ENCODE measurements at regions not wholly inside any gene's neighbourhood (a gene's known extent, or its start where the extent isn't known, plus 50 kb on each side); places are given as distances from the start of the nearest gene placed in this dataset.

DNA sequence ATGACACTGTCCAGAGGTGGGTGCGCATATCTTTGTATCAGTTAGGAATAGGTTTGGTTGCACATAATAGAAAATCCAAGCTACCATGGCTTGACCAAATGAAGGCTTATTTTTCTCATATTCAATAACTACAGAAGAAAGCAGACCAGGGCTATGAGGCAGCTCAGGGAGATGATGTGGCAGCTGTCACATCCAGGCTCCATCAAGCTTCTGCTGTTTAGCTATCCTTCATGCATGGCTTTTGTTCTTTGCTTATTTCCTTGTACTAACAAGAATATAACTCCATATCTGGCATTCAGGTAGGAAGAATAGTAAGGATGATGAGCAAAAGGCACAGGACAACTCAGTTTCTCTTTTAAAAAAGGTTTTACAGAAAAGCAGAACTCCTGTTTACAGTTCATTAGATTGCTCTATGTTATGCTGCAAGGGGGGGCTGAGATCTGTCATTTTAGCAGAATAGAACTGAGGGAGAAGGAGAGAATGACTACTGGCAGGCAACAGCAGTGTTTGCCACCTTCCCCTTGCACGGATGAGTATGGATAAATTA, 336.1 kb downstream of the MLLT3 start:
- Histone ChIP-seq H2AK5ac (ENCODE audit: low read depth, low read length) (no peak overlapping the region), H2BK20ac (ENCODE audit: low read depth, low read length) (peak overlapping the region; percentile 40; the same call in 1 of the 2 replicates), H3K36me3 (ENCODE audit: control insufficient read depth, insufficient read depth, low read length) (no peaks in the 10 kb centered on the region), H3K9me1 (ENCODE audit: insufficient read depth, low read length) (no peaks in the 10 kb centered on the region; the same call in 1 of the 2 replicates), H3K9me3 (ENCODE audit: control insufficient read depth, insufficient read depth, low read length) (0 out of 2 replicates have a peak, but pooled peaks cover 2% of the 10 kb centered on the region), H2BK120ac (ENCODE audit: low read depth, low read length) (peak overlapping the region; percentile 13; the same call in 1 of the 2 replicates), H3K4me2 (ENCODE audit: low read depth, low read length) (no peak overlapping the region), H4K5ac (ENCODE audit: low read depth, low read length) (no peak overlapping the region), H2AK9ac (replicated peaks; ENCODE audit: low read depth, low read length, poor library complexity) (no peak overlapping the region), H2BK15ac (ENCODE audit: low read depth, low read length) (no peak overlapping the region), H3K4me3 (ENCODE audit: insufficient read depth, low read depth, low read length) (no peak overlapping the region), H4K91ac (ENCODE audit: insufficient read depth, low read depth, low read length) (no peak overlapping the region; the same call in 1 of the 2 replicates), H2AFZ (replicated peaks; ENCODE audit: low read length, poor library complexity) (no peak overlapping the region), H3K14ac (replicated peaks; ENCODE audit: low read depth, low read length) (no peak overlapping the region; the same call in 1 of the 2 replicates), H3K27me3 (ENCODE audit: control insufficient read depth, insufficient read depth, low read length) (no peaks in the 10 kb centered on the region), H4K8ac (ENCODE audit: low read depth in 2 of 2, low read length in 2 of 2) (no peak overlapping the region), H3K4me1 (ENCODE audit: control insufficient read depth, insufficient read depth, low read length) (peaks cover 3% of the 10 kb centered on the region; the same call in 1 of the 2 replicates), H4K20me1 (ENCODE audit: insufficient read depth, low read length) (no peaks in the 10 kb centered on the region), H3K18ac (ENCODE audit: low read depth, low read length) (0 out of 2 replicates have a peak overlapping the region, but pooled peaks have one; percentile 4), H3K79me1 (ENCODE audit: low read depth in 1 of 2, low read length in 2 of 2) (no peaks in the 10 kb centered on the region), H3K27ac (ENCODE audit: insufficient read depth, low read length) (no peak overlapping the region), H3K23ac (ENCODE audit: low read depth, low read length) (no peak overlapping the region), H3K9ac (ENCODE audit: low read depth, low read length) (no peak overlapping the region), H2BK5ac (ENCODE audit: low read depth, low read length, poor library complexity, severe bottlenecking) (no peak overlapping the region), H3K56ac (ENCODE audit: extremely low read depth, insufficient read depth, low read length) (no peak overlapping the region), H3K4ac (ENCODE audit: low read depth, low read length) (peak overlapping the region; percentile 33)
- no peak for ATAC-seq (ENCODE audit: low read depth)
- no peak for TF ChIP-seq RCOR1 (IDR thresholded peaks at IDR 0.05; ENCODE audit: insufficient replicate concordance, low read length)
- no peak for TF ChIP-seq BHLHE40 (IDR thresholded peaks at IDR 0.05; ENCODE audit: low read depth, low read length)
- no peak for TF ChIP-seq POLR2A (IDR thresholded peaks at IDR 0.05; ENCODE audit: low read depth, low read length)
- TF ChIP-seq SMC3 (IDR thresholded peaks at IDR 0.05; ENCODE audit: low read depth, low read length) = no peak
- TF ChIP-seq MAZ (IDR thresholded peaks at IDR 0.05; ENCODE audit: borderline replicate concordance, low read depth, low read length) = no peak
- no peak for TF ChIP-seq CTCF (conservative IDR thresholded peaks at IDR 0.05; ENCODE audit: low read depth, low read length)
- POLR2A ChIA-PET (ENCODE audit: unreplicated experiment) = no interaction called here
- no peak for DNase-seq
- in situ Hi-C loops (cut with MboI; ENCODE audit: low sequenced_read_pairs) = no loop called here
- intact Hi-C loops (cut with micrococcal nuclease) = no loop called here
- WGBS, 2 experiments (ENCODE audit: extremely low coverage in 2 of 2, insufficient read length in 1 of 2) = no CpG with 5 or more reads among the region's 2 CpGs
- CTCF ChIA-PET = no interaction called here
- no TSS peak for BruUV-seq (replicated peaks)
- dilution Hi-C loops (cut with HindIII; ENCODE audit: low sequenced_read_pairs, unreplicated experiment) = no loop called here
